Retina (tissue), 1 donor: ENCODE measurements at regions not wholly inside any gene's neighbourhood (a gene's known extent, or its start where the extent isn't known, plus 50 kb on each side); places are given as distances from the start of the nearest gene placed in this dataset.

Source experiments
- DNase-seq: peaks from one replicate; pipeline ENCODE4 v3.0.0-alpha.2; 2016

GRCh38 chr1:84090447-84091245 lies 53.4 kb upstream of the PRKACB start:
- no peak for DNase-seq

GRCh38 chr1:84089867-84090266 lies 54.2 kb upstream of the PRKACB start:
- DNase-seq, result no peak

GRCh38 chr1:84089465-84089864 lies 54.6 kb upstream of the PRKACB start:
- no peak for DNase-seq

- no peak for DNase-seq
These were observed 57.5 kb upstream of the PRKACB start for GRCh38 chr1:84086616-84087015.

- no peak for DNase-seq
These were observed 57.9 kb upstream of the PRKACB start for GRCh38 chr1:84086189-84086588.

GRCh38 chr1:84083307-84083706 lies 60.8 kb upstream of the PRKACB start:
- peak; percentile 31 for DNase-seq

GRCh38 chr1:84078842-84079202 lies 65.2 kb upstream of the PRKACB start:
- no peak for DNase-seq

- DNase-seq, result peak; percentile 91
These were observed 65.8 kb upstream of the PRKACB start for GRCh38 chr1:84078108-84078841.

- peak; percentile 95 for DNase-seq
These were observed 66.5 kb upstream of the PRKACB start for GRCh38 chr1:84077476-84078107.

- DNase-seq, result no peak
These were observed 70.8 kb upstream of the PRKACB start for GRCh38 chr1:84073266-84073665.

GRCh38 chr1:84069236-84069845 lies 70.4 kb upstream of the TTLL7 start:
- DNase-seq, result no peak

GRCh38 chr1:84062496-84062895 lies 63.6 kb upstream of the TTLL7 start:
- no peak for DNase-seq

- no peak for DNase-seq
These were observed 62.4 kb upstream of the TTLL7 start for GRCh38 chr1:84061336-84061735.

GRCh38 chr1:84060781-84061180 lies 61.8 kb upstream of the TTLL7 start:
- DNase-seq, result no peak

GRCh38 chr1:84048820-84049219 lies 49.9 kb upstream of the TTLL7 start:
- DNase-seq, result no peak
